HepG2 (cell line): ENCODE measurements at regions not wholly inside any gene's neighbourhood (a gene's known extent, or its start where the extent isn't known, plus 50 kb on each side); places are given as distances from the start of the nearest gene placed in this dataset.

Experiments
- ATAC-seq: fragments of 200-7000 bp; cut with Tn5 transposase; 3 replicates; pipeline ENCODE4 v1.9.1; 2020; ENCODE audit warnings: mild to moderate bottlenecking, moderate library complexity
- BruUV-seq: library from RNA; stranded (reverse); fragments of 400-500 nt; replicated peaks from 2 replicates; lab custom pipeline; 2021; lab: Mats Ljungman, UMichigan
- CTCF ChIA-PET: fragments of 300-600 bp; formaldehyde crosslinking; extraction: SDS; loops from one replicate; lab custom pipeline; 2021; ENCODE audit warnings: low total read pairs, inconsistent platforms, low intra/inter-chr PET ratio; lab: Yijun Ruan, JAX
- POLR2A ChIA-PET: fragments of 350-600 bp; sonication (Branson Sonifier 250); formaldehyde crosslinking; loops from one replicate; lab custom pipeline; 2020; ENCODE audit warnings: antibody characterized with exemption, inconsistent platforms; lab: Yijun Ruan, JAX
- DNase-seq: peaks from one replicate; pipeline ENCODE4 v3.0.0-alpha.2; 2015; ENCODE audit warnings: low spot score
- FAIRE-seq: peaks from 3 replicates; lab custom pipeline; 2011; peaks lifted over from hg19 to GRCh38; lab: Jason Lieb, UNC
- H2AFZ ChIP-seq: one replicate; pipeline ENCODE4 v1.6.1; 2011; ENCODE audit warnings: low read length, inconsistent platforms
- H3K27ac ChIP-seq: fragments of 300-600 bp; 3 replicates; pipeline ENCODE4 v1.8.0; 2011; ENCODE audit warnings: mixed run types, mild to moderate bottlenecking, mixed read lengths, low read length, inconsistent platforms; ENCODE audit not compliant: insufficient read depth; ENCODE audit errors: extremely low read length
- H3K27me3 ChIP-seq, 2 experiments: fragments of 200-600 bp in 1 of 2; 2 replicates in 1 of 2; 3 replicates in 1 of 2; pipeline versions ENCODE4 v1.6.0 to v1.8.0; 2011; ENCODE audit warnings: low read length in 2 of 2, mild to moderate bottlenecking in 2 of 2, moderate library complexity in 2 of 2, inconsistent platforms in 1 of 2; ENCODE audit not compliant: insufficient read depth in 2 of 2, control insufficient read depth in 1 of 2
- H3K36me3 ChIP-seq, 2 experiments: fragments of 200-600 bp in 1 of 2; replicated peaks in 1 of 2; 2 replicates in 1 of 2; 3 replicates in 1 of 2; pipeline versions ENCODE4 v1.5.1 to v1.8.0; 2011; ENCODE audit warnings: low read length in 2 of 2, inconsistent platforms in 1 of 2; ENCODE audit not compliant: insufficient read depth in 2 of 2, control insufficient read depth in 1 of 2
- H3K4me1 ChIP-seq: 2 replicates; pipeline ENCODE4 v1.5.1; 2012; ENCODE audit warnings: low read length, inconsistent platforms; ENCODE audit not compliant: insufficient read depth
- H3K4me2 ChIP-seq: 2 replicates; pipeline ENCODE4 v1.6.0; 2011; ENCODE audit warnings: low read depth, low read length, inconsistent platforms
- H3K4me3 ChIP-seq, 3 experiments: fragments of 200-600 bp in 1 of 3; sonication (generic), shearing (Covaris generic) in 1 of 3; replicated peaks in 1 of 3; 2 replicates each; pipeline ENCODE4 v1.5.1; 2011 to 2016; ENCODE audit warnings: low read length in 3 of 3, inconsistent platforms in 2 of 3, low read depth in 2 of 3, mild to moderate bottlenecking in 2 of 3, control low read depth in 1 of 3, mixed read lengths in 1 of 3; ENCODE audit not compliant: insufficient read depth in 1 of 3
- H3K79me2 ChIP-seq: one replicate; pipeline ENCODE4 v1.6.1; 2011; ENCODE audit warnings: low read length, inconsistent platforms; ENCODE audit not compliant: insufficient read depth
- H3K9ac ChIP-seq: 2 replicates; pipeline ENCODE4 v1.6.0; 2011; ENCODE audit warnings: mild to moderate bottlenecking, low read depth, low read length, inconsistent platforms; ENCODE audit not compliant: insufficient read depth
- H3K9me3 ChIP-seq: 2 replicates; pipeline ENCODE4 v1.5.1; 2012; ENCODE audit warnings: mild to moderate bottlenecking, low read length
- H4K20me1 ChIP-seq: 2 replicates; pipeline ENCODE4 v1.6.0; 2011; ENCODE audit warnings: inconsistent platforms, mild to moderate bottlenecking, low read length, moderate library complexity; ENCODE audit not compliant: insufficient read depth
- AGO2 ChIP-seq: fragments of 200-400 bp; formaldehyde crosslinking; optimal IDR thresholded peaks from 2 replicates; pipeline ENCODE3; 2017; ENCODE audit warnings: mild to moderate bottlenecking, low read depth, low read length, moderate library complexity
- ETV5 ChIP-seq: IDR thresholded peaks from 2 replicates; pipeline ENCODE4 v1.6.1; 2018; ENCODE audit warnings: missing biosample characterization, missing genetic modification reagents, inconsistent platforms, borderline replicate concordance
- GATA4 ChIP-seq: sonication (generic); IDR thresholded peaks from 2 replicates; pipeline ENCODE4 v1.6.1; 2016; ENCODE audit warnings: antibody characterized with exemption, low read depth, borderline replicate concordance
- IRF1 ChIP-seq: sonication (generic); formaldehyde crosslinking; IDR thresholded peaks from 2 replicates; pipeline ENCODE4 v1.4.0; 2020; ENCODE audit warnings: low read depth, mild to moderate bottlenecking, missing genetic modification reagents
- KAT7 ChIP-seq: IDR thresholded peaks from 2 replicates; pipeline ENCODE4 v1.6.1; 2018; ENCODE audit warnings: borderline replicate concordance, missing compliant biosample characterization
- THRA ChIP-seq: sonication (generic); formaldehyde crosslinking; IDR thresholded peaks from 2 replicates; pipeline ENCODE4 v1.4.0; 2020; ENCODE audit warnings: missing genetic modification reagents, borderline replicate concordance
- YEATS4 ChIP-seq: sonication (generic); formaldehyde crosslinking; IDR thresholded peaks from 2 replicates; pipeline ENCODE4 v1.4.0; 2020; ENCODE audit warnings: missing genetic modification reagents, borderline replicate concordance
- ZNF274 ChIP-seq: sonication (generic); formaldehyde crosslinking; IDR thresholded peaks from 2 replicates; pipeline ENCODE4 v1.5.1; 2020; ENCODE audit warnings: mild to moderate bottlenecking, missing genetic modification reagents
- ZNF607 ChIP-seq: sonication (generic); formaldehyde crosslinking; IDR thresholded peaks from 2 replicates; pipeline ENCODE4 v1.5.1; 2020; ENCODE audit warnings: missing genetic modification reagents, mild to moderate bottlenecking, borderline replicate concordance
- ZNF780A ChIP-seq: sonication (generic); formaldehyde crosslinking; IDR thresholded peaks from 2 replicates; pipeline ENCODE4 v1.8.0; 2022; ENCODE audit warnings: mild to moderate bottlenecking, missing genetic modification reagents, moderate library complexity
- WGBS: methylation state at CpG from one replicate; pipeline ENCODE4 v1.1.6; 2017; ENCODE audit warnings: low lambda C conversion rate; 5-methylcytosine and 5-hydroxymethylcytosine counted together
- in situ Hi-C: cut with HindIII; loops from 2 replicates; pipeline ENCODE4 v1.10.0; 2017; ENCODE audit warnings: low pct_unique_long_range_greater_than_20kb; ENCODE audit not compliant: extremely low pct_ligation_motif_present
- intact Hi-C: fragments of 100-400 bp; cut with micrococcal nuclease; formaldehyde crosslinking; loops from one replicate; pipeline ENCODE4 v1.10.0; 2022; ENCODE audit not compliant: unreplicated experiment
- TF ChIP-seq, protein P1 (sequence below): sonication (generic); formaldehyde crosslinking; IDR thresholded peaks from 2 replicates; pipeline ENCODE4 v1.4.0; 2020; ENCODE audit warnings: missing genetic modification reagents
- TF ChIP-seq, protein P2 (sequence below), 2 experiments: fragments of 450-650 bp in 1 of 2; sonication (generic) in 1 of 2; formaldehyde crosslinking in 1 of 2; IDR thresholded peaks; 2 replicates each; pipeline versions ENCODE4 v1.6.1 to v1.8.0; 2016 to 2022; ENCODE audit warnings: antibody characterized with exemption in 1 of 2, mild to moderate bottlenecking in 1 of 2, missing genetic modification reagents in 1 of 2

DNA sequence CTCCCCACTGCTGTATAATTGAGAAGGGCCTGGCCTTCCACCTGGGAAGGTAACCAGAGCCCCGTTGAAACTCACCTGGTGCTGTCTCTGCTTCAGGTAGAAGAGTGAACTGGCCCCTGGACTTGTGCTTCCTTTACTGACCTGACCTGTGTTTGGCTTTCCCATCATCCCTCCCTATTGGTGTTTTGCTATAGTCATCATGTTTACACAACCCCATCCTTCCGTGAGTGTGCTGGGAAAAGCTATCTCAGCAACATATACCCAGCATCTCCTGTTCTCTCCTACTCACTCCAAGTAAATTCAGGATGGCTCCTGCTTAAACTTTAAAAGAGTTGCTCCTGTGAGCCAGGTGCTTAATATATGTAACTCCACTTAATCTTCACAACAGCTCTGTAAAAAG, 77.2 kb upstream of the TSC22D2 start (continued):
- no peak for TF ChIP-seq IRF1

- BruUV-seq = no TSS peak
- H2AFZ ChIP-seq = no peak overlapping the region
- H4K20me1 ChIP-seq = no peaks in the 10 kb centered on the region
- no peaks in the 10 kb centered on the region for H3K9me3 ChIP-seq
- no peaks in the 10 kb centered on the region for H3K4me1 ChIP-seq
- POLR2A ChIA-PET = no interaction called here
- DNase-seq (no peak), FAIRE-seq (no peak), ATAC-seq (no peak)
- H3K9ac ChIP-seq = no peak overlapping the region
- H3K79me2 ChIP-seq = no peaks in the 10 kb centered on the region
- no peak overlapping the region for H3K27ac ChIP-seq
- H3K4me3 ChIP-seq = no peak overlapping the region
- 39% methylated on average over 2 of the region's 2 CpGs for WGBS
- intact Hi-C loops = no loop called here
- H3K36me3 ChIP-seq = no peaks in the 10 kb centered on the region
- CTCF ChIA-PET = no interaction called here
- H3K27me3 ChIP-seq = peaks cover 0 to 11% of the 10 kb centered on the region in 2 experiments; a peak in 1 of 5 replicates
- H3K4me2 ChIP-seq = no peak overlapping the region
- in situ Hi-C loops = no loop called here
- TF ChIP-seq YEATS4 (CRISPR knock-in tag) (no peak), ZNF607 (CRISPR knock-in tag) (no peak), KAT7 (CRISPR knock-in tag) (no peak), GATA4 (no peak), AGO2 (no peak), THRA (no peak), ETV5 (CRISPR knock-in tag) (no peak), ZNF780A (CRISPR knock-in tag) (no peak), ZNF274 (no peak)
- TF ChIP-seq, protein P1, sequence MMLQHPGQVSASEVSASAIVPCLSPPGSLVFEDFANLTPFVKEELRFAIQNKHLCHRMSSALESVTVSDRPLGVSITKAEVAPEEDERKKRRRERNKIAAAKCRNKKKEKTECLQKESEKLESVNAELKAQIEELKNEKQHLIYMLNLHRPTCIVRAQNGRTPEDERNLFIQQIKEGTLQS = no peak
- TF ChIP-seq, protein P2, sequence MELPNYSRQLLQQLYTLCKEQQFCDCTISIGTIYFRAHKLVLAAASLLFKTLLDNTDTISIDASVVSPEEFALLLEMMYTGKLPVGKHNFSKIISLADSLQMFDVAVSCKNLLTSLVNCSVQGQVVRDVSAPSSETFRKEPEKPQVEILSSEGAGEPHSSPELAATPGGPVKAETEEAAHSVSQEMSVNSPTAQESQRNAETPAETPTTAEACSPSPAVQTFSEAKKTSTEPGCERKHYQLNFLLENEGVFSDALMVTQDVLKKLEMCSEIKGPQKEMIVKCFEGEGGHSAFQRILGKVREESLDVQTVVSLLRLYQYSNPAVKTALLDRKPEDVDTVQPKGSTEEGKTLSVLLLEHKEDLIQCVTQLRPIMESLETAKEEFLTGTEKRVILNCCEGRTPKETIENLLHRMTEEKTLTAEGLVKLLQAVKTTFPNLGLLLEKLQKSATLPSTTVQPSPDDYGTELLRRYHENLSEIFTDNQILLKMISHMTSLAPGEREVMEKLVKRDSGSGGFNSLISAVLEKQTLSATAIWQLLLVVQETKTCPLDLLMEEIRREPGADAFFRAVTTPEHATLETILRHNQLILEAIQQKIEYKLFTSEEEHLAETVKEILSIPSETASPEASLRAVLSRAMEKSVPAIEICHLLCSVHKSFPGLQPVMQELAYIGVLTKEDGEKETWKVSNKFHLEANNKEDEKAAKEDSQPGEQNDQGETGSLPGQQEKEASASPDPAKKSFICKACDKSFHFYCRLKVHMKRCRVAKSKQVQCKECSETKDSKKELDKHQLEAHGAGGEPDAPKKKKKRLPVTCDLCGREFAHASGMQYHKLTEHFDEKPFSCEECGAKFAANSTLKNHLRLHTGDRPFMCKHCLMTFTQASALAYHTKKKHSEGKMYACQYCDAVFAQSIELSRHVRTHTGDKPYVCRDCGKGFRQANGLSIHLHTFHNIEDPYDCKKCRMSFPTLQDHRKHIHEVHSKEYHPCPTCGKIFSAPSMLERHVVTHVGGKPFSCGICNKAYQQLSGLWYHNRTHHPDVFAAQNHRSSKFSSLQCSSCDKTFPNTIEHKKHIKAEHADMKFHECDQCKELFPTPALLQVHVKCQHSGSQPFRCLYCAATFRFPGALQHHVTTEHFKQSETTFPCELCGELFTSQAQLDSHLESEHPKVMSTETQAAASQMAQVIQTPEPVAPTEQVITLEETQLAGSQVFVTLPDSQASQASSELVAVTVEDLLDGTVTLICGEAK (IDR thresholded peaks at IDR 0.05) = no peak
- TF ChIP-seq, protein P2 (CRISPR knock-in tag; IDR thresholded peaks at IDR 0.05) = no peak
Observed at GRCh38 chr3:150330174-150330573, 77.9 kb upstream of the TSC22D2 start.
